ENCODE measurements at regions not wholly inside any gene's neighbourhood (a gene's known extent, or its start where the extent isn't known, plus 50 kb on each side); places are given as distances from the start of the nearest gene placed in this dataset.

GRCh38 chrX:150028692-150029091 is 90.4 kb upstream of the EOLA2 start:
- no peak for TF ChIP-seq CTCF (IDR thresholded peaks at IDR 0.05)
- no peak for TF ChIP-seq POLR2A (IDR thresholded peaks at IDR 0.05)

Data from right lobe of liver (tissue), 4 donors.